RWPE1 (cell line): ENCODE measurements at regions not wholly inside any gene's neighbourhood (a gene's known extent, or its start where the extent isn't known, plus 50 kb on each side); places are given as distances from the start of the nearest gene placed in this dataset.

Source experiments
- CTCF ChIA-PET: fragments of 350-600 bp; sonication (Branson Sonifier 250); formaldehyde crosslinking; extraction: SDS; loops from one replicate; lab custom pipeline; 2021; lab: Yijun Ruan, JAX
- POLR2A ChIA-PET: fragments of 400-600 bp; formaldehyde crosslinking; extraction: SDS; loops from one replicate; lab custom pipeline; 2020; ENCODE audit warnings: antibody characterized with exemption; ENCODE audit not compliant: low non-redundant PET; lab: Yijun Ruan, JAX
- DNase-seq: peaks from one replicate; pipeline ENCODE4 v3.0.0; 2012; ENCODE audit warnings: low spot score
- H3K27ac ChIP-seq: fragments of 450-650 bp; 2 replicates; pipeline ENCODE4 v1.5.1; 2017
- TF ChIP-seq, protein P1 (sequence below): fragments of 450-650 bp; conservative IDR thresholded peaks from 2 replicates; pipeline ENCODE4 v1.5.1; 2017; ENCODE audit warnings: low read depth, mild to moderate bottlenecking

- CTCF ChIA-PET = no interaction called here
- no peak overlapping the region for H3K27ac ChIP-seq
- no peak for DNase-seq
- TF ChIP-seq, protein P1, sequence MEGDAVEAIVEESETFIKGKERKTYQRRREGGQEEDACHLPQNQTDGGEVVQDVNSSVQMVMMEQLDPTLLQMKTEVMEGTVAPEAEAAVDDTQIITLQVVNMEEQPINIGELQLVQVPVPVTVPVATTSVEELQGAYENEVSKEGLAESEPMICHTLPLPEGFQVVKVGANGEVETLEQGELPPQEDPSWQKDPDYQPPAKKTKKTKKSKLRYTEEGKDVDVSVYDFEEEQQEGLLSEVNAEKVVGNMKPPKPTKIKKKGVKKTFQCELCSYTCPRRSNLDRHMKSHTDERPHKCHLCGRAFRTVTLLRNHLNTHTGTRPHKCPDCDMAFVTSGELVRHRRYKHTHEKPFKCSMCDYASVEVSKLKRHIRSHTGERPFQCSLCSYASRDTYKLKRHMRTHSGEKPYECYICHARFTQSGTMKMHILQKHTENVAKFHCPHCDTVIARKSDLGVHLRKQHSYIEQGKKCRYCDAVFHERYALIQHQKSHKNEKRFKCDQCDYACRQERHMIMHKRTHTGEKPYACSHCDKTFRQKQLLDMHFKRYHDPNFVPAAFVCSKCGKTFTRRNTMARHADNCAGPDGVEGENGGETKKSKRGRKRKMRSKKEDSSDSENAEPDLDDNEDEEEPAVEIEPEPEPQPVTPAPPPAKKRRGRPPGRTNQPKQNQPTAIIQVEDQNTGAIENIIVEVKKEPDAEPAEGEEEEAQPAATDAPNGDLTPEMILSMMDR = no peak
- POLR2A ChIA-PET = no interaction called here
Measured at GRCh38 chr2:216994353-216994854, 134.5 kb upstream of the TNP1 start.

GRCh38 chr2:216992056-216992675 lies 132.3 kb upstream of the TNP1 start:
- ChIA-PET POLR2A (no interaction called here), CTCF (interaction anchor here (0.9 kb wide), 1 partner anchor 721 kb away, joined by 3 read pairs; no protein-coding TSS in a partner anchor)
- no peak overlapping the region for H3K27ac ChIP-seq
- DNase-seq = no peak
- TF ChIP-seq, protein P1 = no peak

DNA sequence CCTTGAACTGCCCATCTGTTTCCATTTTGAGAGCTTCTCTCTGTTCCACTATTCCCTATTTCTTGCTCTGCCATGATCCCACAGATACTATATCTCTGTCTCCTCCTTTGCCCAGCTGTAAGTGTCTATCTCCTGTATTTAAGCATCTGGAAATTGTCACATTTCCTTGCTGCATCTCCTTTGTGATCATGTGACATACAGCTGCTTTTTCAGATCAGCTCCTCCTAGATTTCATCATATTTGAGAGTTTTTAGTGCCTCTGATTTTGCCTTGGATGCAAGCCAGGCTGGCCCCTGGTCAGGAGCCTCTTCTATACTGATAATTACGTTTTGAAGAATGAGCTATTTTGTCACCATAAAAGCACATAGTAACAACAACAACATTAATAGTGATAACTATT lies 131.7 kb upstream of the TNP1 start:
- TF ChIP-seq, protein P1 = no peak
- ChIA-PET POLR2A (no interaction called here), CTCF (interaction anchor here (0.9 kb wide), 1 partner anchor 722 kb away, joined by 3 read pairs; no protein-coding TSS in a partner anchor)
- H3K27ac ChIP-seq = no peak overlapping the region
- no peak for DNase-seq

- TF ChIP-seq, protein P1 = no peak
- CTCF ChIA-PET = interaction anchor here (0.6 to 0.7 kb wide), 2 partner anchors 293 to 1289 kb away, joined by 3 read pairs; no protein-coding TSS in a partner anchor
- POLR2A ChIA-PET = no interaction called here
- no peak overlapping the region for H3K27ac ChIP-seq
- no peak for DNase-seq
Measured at GRCh38 chr2:216989340-216990129, 129.7 kb upstream of the TNP1 start.

DNA sequence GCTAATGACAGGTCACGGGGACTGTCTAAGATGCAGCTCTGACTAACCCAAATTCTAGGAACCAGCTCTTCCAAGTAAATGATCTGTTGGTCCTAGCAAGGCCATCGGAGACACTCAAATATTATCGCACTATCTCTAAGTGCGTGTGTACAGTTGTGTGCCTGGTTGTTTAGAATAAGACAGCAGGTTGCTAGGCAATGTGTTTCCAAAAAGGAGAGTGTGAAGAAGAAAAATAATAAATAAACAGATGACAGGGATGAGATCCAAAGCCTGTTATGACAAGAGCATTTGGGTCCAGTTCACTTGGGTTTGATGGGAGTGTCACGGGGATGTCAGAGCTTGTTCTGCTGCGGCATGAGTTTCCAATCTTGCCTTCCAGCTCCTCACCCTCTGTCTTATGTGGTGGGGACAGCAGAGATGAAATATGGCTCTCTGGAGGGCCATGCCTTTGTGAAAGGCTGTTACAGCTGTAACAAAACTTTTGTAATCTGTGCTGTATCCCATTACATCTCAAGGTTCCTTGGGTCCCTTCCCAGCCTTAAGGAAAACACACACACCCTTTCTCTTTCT lies 127.5 kb upstream of the TNP1 start:
- no peak overlapping the region for H3K27ac ChIP-seq
- POLR2A ChIA-PET = no interaction called here
- CTCF ChIA-PET = interaction anchor here (0.7 kb wide), 1 partner anchor 163 kb away, joined by 3 read pairs; no protein-coding TSS in a partner anchor
- TF ChIP-seq, protein P1 = no peak
- no peak for DNase-seq

- H3K27ac ChIP-seq = no peak overlapping the region
- POLR2A ChIA-PET = no interaction called here
- TF ChIP-seq, protein P1 = no peak
- CTCF ChIA-PET = interaction anchor here (0.7 to 0.8 kb wide), 2 partner anchors 10 to 298 kb away, joined by 3 read pairs; no protein-coding TSS in a partner anchor
- DNase-seq = no peak
Measured at GRCh38 chr2:216985658-216986141, 125.8 kb upstream of the TNP1 start.
